Activated CD4-positive, CD25-positive, alpha-beta regulatory T cell treated with anti-CD3 and anti-CD28 coated beads, Interleukin-2, amount 50 U/mL, for 72 hours (primary cell): ENCODE measurements at regions not wholly inside any gene's neighbourhood (a gene's known extent, or its start where the extent isn't known, plus 50 kb on each side); places are given as distances from the start of the nearest gene placed in this dataset.

Source experiments
- DNase-seq: peaks from one replicate; pipeline ENCODE4 v3.0.0; 2021

- DNase-seq = no peak
Measured at GRCh38 chr11:134791102-134791501, 379.1 kb upstream of the B3GAT1 start.

GRCh38 chr11:134789104-134789503, 377.1 kb upstream of the B3GAT1 start:
- no peak for DNase-seq

- DNase-seq = no peak
Measured at GRCh38 chr11:134786636-134787035, 374.6 kb upstream of the B3GAT1 start.

DNA sequence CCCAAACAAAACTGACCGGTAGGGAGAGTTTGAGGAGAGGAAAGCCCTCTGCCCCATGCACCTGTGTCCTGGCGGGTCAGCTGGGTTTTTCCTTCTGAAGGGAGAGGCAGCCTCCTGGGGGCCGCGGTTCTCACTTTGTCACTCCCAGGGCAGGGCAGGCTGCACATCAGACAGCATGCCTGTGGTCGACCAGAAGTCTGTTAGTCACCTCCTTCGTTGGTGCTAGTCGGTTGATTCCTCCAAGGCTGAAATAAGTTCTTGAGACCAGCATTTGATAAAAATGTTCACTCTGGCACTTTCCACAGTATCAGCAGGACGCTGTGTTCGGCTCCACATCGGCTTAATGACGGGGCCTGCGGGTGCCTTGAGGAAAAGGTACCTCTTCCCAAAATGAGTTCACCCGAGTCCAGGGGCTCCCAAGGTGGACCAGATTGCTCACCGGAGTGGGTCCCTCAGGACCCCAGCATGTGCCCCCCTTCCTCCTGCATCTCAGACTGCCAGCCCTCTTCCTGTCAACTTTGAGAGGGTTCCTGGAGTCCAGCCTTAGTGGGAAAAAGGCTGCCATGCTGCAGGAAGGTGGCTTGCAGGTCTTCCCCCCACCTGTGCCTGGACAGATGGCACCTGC, 373.7 kb upstream of the B3GAT1 start:
- no peak for DNase-seq

GRCh38 chr11:134785059-134785458, 373.0 kb upstream of the B3GAT1 start:
- no peak for DNase-seq

DNA sequence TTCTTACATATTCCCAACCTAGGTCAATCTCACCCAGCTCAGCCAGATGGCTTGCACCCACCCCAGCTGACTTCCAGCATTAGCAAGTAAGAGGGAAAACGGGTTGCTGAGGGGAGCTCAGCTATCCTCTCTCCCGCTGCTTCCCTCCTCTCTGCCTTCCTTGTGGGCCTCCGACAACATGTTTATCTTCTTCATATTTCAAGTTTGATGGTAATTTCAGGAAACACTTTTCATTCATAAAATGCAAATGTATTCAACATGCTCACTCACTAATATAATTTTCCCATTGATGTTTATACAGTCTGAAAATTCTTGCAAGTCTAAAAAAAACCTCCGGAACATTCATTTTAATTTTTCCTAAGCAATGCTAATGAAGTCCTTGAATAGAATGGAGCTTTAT, 372.5 kb upstream of the B3GAT1 start:
- DNase-seq = no peak

DNA sequence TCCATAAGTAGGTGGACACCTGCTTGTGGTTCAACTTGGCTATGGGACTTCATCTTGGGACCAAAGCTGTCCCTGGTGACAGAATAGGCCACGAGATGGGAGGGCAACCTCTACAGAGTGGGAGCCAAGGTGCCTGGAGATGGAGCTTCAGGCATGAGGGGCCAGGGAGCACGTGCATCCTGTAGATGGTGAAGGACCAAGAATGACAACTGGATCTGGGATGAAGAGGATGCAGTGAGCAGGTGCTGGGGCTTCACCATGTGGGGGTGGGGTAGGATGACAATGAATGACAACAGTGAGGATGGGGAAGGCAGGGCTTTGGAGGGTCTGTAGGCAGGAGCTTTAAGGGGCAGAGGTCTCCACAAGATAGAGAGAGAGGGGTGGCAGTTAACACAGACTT, 372.0 kb upstream of the B3GAT1 start:
- no peak for DNase-seq

- DNase-seq = no peak
Measured at GRCh38 chr11:134783234-134783633, 371.2 kb upstream of the B3GAT1 start.

DNA sequence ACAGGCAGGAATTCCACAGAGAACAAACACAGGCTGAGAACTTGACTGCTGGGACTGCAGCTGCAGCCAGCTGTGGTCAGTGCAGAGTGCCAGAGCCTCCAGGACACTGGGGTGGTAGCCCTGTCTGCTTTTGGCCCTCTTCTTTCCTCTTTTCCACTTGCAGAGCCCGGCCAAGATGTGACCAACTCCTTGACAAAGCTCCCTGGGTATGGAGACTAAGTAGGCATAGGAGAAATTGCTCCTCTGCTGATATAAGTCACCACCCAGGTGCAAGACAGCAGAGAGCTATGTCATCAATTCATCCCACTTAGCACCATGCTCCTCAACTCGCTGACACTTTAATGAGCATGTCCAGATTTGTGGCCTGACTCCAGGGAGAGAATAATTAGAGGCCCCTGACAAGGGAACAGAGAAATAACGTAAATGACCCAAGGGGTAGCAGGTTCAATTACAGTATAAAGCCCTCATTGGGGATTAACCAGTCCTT, 369.4 kb upstream of the B3GAT1 start:
- DNase-seq = no peak

DNA sequence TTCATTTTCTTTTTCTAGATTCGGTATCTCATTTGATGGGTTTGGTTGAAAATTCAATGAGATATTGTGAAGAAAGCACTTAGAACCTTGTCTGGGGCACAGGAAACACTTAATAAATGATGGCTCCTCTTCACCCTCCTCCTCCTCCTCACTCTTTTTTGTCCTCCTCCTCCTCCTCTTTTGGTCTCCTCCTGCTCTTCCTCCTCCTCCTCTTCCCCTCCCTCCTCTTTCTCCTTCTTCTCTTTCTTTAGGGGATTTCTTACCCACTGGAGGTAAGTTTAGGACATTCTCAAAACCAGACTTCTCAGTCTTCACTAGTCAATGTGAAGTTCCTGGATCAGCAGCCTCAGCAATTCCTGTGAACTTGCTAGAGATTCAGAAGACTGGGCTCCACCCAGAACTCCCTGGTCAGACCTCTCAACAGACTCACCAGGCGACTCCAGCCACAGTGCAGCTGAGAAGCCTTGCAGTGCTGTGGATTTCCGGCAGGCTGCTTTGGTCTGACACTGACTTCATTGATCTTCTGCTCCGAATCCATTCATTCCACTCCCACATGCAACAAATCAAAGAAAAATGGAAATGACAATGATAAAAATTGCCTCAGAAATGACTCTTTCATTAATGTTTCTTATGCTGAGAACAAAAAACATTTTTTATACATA, 368.6 kb upstream of the B3GAT1 start:
- no peak for DNase-seq

DNA sequence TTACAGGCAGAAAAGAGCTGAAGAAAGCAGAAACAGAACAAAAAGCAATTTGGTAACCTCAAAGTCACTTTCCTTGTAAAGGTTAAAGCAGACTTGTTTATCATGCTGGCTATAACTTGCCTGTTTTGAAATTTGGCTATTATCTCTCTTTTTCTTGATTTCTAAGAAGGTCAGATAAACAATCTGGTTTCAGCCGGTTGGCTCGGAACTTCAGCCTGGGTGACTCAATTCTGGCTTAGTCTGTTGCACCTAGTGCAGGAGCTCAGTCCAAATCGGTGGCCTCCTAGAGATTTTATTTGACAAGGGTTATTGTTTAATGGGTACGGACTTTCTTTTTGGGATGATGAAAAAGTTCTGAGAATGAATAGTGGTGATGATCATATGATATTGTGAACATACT, 367.1 kb upstream of the B3GAT1 start:
- DNase-seq = no peak

GRCh38 chr11:134768463-134768862, 356.4 kb upstream of the B3GAT1 start:
- no peak for DNase-seq

GRCh38 chr11:134765565-134765964, 353.5 kb upstream of the B3GAT1 start:
- no peak for DNase-seq

DNA sequence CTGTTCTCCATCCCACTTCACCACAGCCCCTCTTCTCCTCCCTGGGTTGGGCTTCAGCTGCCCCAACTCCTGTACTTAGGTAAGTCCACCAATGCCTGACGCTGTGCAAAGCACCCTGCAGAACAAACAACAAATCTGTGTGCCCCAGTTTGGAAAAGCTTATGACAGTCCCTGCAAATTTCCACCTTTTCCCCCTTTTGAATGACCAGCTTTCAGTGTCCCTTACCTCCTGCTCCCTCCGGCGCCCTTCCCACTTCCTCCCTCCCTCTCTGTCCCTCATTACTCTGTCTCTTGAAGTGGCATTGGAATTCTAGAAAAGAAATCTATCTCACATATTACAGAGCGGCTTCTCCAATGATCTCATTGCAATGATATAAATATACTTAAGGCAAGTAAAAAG, 352.9 kb upstream of the B3GAT1 start:
- DNase-seq = no peak

GRCh38 chr11:134764367-134764766, 352.3 kb upstream of the B3GAT1 start:
- no peak for DNase-seq

DNA sequence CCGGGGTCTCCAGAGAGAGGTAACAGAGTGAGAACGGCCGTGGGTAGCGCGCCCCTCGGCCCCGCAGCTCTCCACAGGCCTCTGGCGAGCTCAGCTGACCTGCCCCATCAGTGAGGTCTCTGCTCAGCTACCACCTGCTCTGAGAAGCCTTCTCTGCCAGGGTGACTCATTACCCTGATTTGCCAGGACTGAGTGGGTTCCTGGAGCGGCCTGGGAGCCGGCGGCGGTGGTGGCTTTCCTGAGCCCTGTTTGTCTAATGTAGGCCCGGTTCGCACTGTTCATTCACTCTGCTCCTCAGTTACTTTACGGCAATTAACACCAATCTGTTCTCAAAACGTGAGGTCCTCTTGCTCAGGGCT, 351.0 kb upstream of the B3GAT1 start:
- DNase-seq = no peak

DNA sequence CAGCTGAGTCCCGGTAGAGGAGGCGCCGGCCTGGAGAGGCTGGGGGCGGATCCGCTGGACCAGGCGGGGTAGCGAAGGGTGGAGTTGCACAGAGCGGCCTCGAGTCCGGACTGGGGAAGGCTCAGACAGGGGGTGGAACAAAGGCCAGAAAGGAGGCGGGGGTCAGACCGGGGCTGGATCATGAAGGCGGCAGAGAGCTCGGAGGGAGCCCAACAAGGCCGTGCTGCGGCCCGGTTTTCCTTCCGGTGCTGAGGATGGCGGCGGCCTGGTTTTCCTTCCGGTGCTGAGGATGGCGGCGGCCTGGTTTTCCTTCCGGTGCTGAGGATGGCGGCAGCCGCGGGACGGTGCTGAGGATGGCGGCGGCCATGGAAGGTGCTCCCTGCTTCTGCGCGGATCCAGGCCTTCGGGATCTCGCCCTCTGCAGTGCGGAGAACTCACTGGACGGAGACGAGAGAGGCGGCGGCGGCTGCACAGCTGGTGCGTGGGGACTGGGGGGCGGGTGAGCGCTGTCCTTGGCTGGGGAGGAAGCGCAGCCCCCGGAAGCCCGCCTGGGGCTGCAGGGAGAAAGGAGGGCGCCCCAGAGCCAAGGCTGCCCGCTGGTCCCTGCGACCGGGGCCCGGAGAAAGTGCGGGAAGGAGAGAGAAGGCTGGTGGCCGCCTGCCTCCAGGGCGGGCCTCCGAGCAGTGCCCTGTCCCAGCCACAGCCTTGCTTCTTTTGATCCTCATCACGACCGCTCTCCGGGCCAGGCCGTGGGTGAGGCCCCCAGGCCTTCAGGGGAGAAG, 350.4 kb upstream of the B3GAT1 start:
- DNase-seq = no peak

GRCh38 chr11:134761926-134762247, 349.8 kb upstream of the B3GAT1 start:
- DNase-seq = no peak

DNA sequence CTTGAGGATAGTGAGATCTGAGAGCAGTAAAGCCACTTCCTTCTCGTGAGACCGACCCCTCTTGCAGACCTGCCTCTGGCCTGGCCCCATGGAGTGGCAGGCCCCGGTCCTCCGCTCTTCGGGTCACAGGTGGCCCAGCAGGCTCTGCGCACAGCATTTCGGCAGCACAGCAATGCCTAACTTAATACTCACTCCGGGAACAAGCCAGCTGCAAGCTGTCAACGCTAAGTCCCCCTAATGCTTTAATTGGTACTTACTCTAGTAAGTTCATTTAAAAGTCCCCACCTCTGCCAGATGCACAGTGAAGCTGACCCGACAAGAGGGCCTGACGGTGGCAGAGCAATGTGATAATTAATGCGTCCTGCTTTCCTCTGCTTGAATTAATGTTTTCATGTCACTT, 349.3 kb upstream of the B3GAT1 start:
- no peak for DNase-seq

DNA sequence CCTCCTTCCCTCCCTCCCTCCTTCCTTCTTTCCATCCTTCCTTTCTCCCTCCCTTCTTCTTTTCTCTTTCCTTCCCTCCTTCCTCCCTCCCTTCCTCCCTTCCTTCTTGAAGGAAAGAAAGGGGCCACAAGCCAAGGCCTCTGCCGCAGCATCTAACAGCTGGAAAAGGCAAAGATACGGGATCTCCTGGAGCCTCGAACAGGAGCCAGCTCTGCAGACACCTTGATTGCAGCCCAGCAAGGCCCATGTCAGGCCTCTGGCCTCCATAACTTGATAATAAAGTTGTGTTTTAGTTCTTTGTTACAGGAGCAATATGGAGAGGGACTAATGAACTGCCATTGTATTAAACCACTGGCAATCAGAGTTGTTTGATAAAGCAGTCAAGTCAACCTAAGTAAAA, 348.9 kb upstream of the B3GAT1 start:
- no peak for DNase-seq

DNA sequence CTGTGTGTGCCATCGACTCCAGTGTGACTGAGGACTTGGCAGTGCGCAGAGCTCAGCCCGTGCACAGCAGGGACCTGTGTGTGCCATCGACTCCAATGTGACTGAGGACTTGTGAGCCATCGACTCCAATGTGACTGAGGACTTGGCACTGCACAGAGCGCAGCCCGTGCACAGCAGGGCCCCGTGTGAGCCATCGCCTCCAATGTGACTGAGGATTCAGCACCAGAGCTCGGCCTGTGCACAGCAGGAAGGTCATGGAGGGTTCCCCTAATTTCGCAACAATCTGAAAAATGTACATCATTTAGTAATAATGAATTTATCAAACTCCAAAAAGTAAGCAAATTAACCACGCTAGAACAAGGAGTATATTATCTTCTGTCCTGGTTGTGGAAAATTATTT, 348.3 kb upstream of the B3GAT1 start:
- no peak for DNase-seq

- DNase-seq = no peak
Measured at GRCh38 chr11:134759855-134760254, 347.8 kb upstream of the B3GAT1 start.

DNA sequence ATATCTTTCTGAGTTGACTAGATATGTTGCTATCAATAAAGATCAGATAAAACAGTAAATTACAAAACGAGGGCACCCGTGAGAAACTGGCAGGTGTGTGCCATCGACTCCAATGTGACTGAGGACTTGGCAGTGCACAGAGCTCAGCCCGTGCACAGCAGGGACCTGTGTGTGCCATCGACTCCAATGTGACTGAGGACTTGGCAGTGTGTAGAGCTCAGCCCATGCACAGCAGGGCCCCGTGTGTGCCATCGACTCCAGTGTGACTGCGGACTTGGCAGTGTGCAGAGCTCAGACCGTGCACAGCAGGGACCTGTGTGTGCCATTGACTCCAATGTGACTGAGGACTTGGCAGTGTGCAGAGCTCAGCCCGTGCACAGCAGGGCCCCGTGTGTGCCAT, 347.2 kb upstream of the B3GAT1 start:
- DNase-seq = no peak

- DNase-seq = no peak
Measured at GRCh38 chr11:134758342-134758931, 346.4 kb upstream of the B3GAT1 start.
